HG03159 (cell line): ENCODE measurements at regions not wholly inside any gene's neighbourhood (a gene's known extent, or its start where the extent isn't known, plus 50 kb on each side); places are given as distances from the start of the nearest gene placed in this dataset.
"Not testable (repeated sequence)": the region's sequence is repeated elsewhere in the genome, so short reads cannot be mapped to it uniquely, and the experiment has no call there.

Source experiments
- ATAC-seq: cut with Tn5 transposase; IDR thresholded peaks from one replicate; pipeline ENCODE4 v1.9.1; 2021; ENCODE audit warnings: mild to moderate bottlenecking, moderate library complexity; ENCODE audit not compliant: unreplicated experiment

GRCh38 chr2:38148501-38148900 lies 72.5 kb upstream of the CYP1B1 start:
- no peak for ATAC-seq

- ATAC-seq: no peak
Measured at GRCh38 chr2:38147333-38148121, 71.6 kb upstream of the CYP1B1 start.

GRCh38 chr2:38146907-38147307 lies 71.0 kb upstream of the CYP1B1 start:
- ATAC-seq: peak; percentile 81

- ATAC-seq: peak; percentile 55
Measured at GRCh38 chr2:38146275-38146906, 70.4 kb upstream of the CYP1B1 start.

- no peak for ATAC-seq
Measured at GRCh38 chr2:38145236-38145635, 69.3 kb upstream of the CYP1B1 start.

- no peak for ATAC-seq
Measured at GRCh38 chr2:38142627-38143026, 66.7 kb upstream of the CYP1B1 start.

- ATAC-seq: no peak
Measured at GRCh38 chr2:38141501-38141900, 65.5 kb upstream of the CYP1B1 start.

GRCh38 chr2:38138996-38139395 lies 63.0 kb upstream of the CYP1B1 start:
- ATAC-seq: no peak

- no peak for ATAC-seq
Measured at GRCh38 chr2:38138419-38138818, 62.5 kb upstream of the CYP1B1 start.

- not testable (repeated sequence) for ATAC-seq
Measured at GRCh38 chr2:38137958-38138357, 62.0 kb upstream of the CYP1B1 start.

GRCh38 chr2:38131676-38132075 lies 55.7 kb upstream of the CYP1B1 start:
- ATAC-seq: no peak

GRCh38 chr2:38130876-38131275 lies 54.9 kb upstream of the CYP1B1 start:
- ATAC-seq: no peak

- no peak for ATAC-seq
Measured at GRCh38 chr2:38129987-38130386, 54.0 kb upstream of the CYP1B1 start.

- no peak for ATAC-seq
Measured at GRCh38 chr2:38129481-38129880, 53.5 kb upstream of the CYP1B1 start.

- ATAC-seq: peak; percentile 58
Measured at GRCh38 chr2:38128653-38129052, 52.7 kb upstream of the CYP1B1 start.

- no peak for ATAC-seq
Measured at GRCh38 chr2:38127277-38127676, 51.3 kb upstream of the CYP1B1 start.

GRCh38 chr2:38125842-38126241 lies 49.9 kb upstream of the CYP1B1 start:
- ATAC-seq: no peak
